ENCODE measurements at regions not wholly inside any gene's neighbourhood (a gene's known extent, or its start where the extent isn't known, plus 50 kb on each side); places are given as distances from the start of the nearest gene placed in this dataset.

GRCh38 chr2:239537633-239538356 lies 137.0 kb upstream of the HDAC4 start:
- Histone ChIP-seq H3K27me3 (replicated peaks; ENCODE audit: control insufficient read depth, insufficient read depth, low read length) (no peaks in the 10 kb centered on the region; the same call in 1 of the 2 replicates), H3K4me3 (replicated peaks; ENCODE audit: low read depth, low read length) (no peak overlapping the region), H3K36me3 (ENCODE audit: control insufficient read depth, insufficient read depth, low read length) (no peaks in the 10 kb centered on the region)
- no peak for DNase-seq (ENCODE audit: extremely low read depth, insufficient read length)
- TF ChIP-seq CTCF (IDR thresholded peaks at IDR 0.05; ENCODE audit: insufficient read depth, low read length, poor library complexity, severe bottlenecking) = no peak

- H3K4me3 ChIP-seq (replicated peaks; ENCODE audit: low read depth, low read length) = no peak overlapping the region
- no peak for DNase-seq (ENCODE audit: extremely low read depth, insufficient read length)
- TF ChIP-seq CTCF (IDR thresholded peaks at IDR 0.05; ENCODE audit: insufficient read depth, low read length, poor library complexity, severe bottlenecking) = no peak
- no peaks in the 10 kb centered on the region; the same call in 1 of the 2 replicates for H3K27me3 ChIP-seq (replicated peaks; ENCODE audit: control insufficient read depth, insufficient read depth, low read length)
- H3K36me3 ChIP-seq (ENCODE audit: control insufficient read depth, insufficient read depth, low read length) = no peaks in the 10 kb centered on the region
Measured at GRCh38 chr2:239536186-239536585, 135.4 kb upstream of the HDAC4 start.

GRCh38 chr2:239535413-239536144 lies 134.8 kb upstream of the HDAC4 start:
- TF ChIP-seq CTCF (IDR thresholded peaks at IDR 0.05; ENCODE audit: insufficient read depth, low read length, poor library complexity, severe bottlenecking) = no peak
- H3K27me3 ChIP-seq (replicated peaks; ENCODE audit: control insufficient read depth, insufficient read depth, low read length) = no peaks in the 10 kb centered on the region; the same call in 1 of the 2 replicates
- no peak for DNase-seq (ENCODE audit: extremely low read depth, insufficient read length)
- no peaks in the 10 kb centered on the region for H3K36me3 ChIP-seq (ENCODE audit: control insufficient read depth, insufficient read depth, low read length)
- H3K4me3 ChIP-seq (replicated peaks; ENCODE audit: low read depth, low read length) = no peak overlapping the region

GRCh38 chr2:239534581-239535412 lies 134.0 kb upstream of the HDAC4 start:
- TF ChIP-seq CTCF (IDR thresholded peaks at IDR 0.05; ENCODE audit: insufficient read depth, low read length, poor library complexity, severe bottlenecking) = no peak
- Histone ChIP-seq H3K27me3 (replicated peaks; ENCODE audit: control insufficient read depth, insufficient read depth, low read length) (no peaks in the 10 kb centered on the region; the same call in 1 of the 2 replicates), H3K4me3 (replicated peaks; ENCODE audit: low read depth, low read length) (no peak overlapping the region), H3K36me3 (ENCODE audit: control insufficient read depth, insufficient read depth, low read length) (no peaks in the 10 kb centered on the region)
- no peak for DNase-seq (ENCODE audit: extremely low read depth, insufficient read length)

GRCh38 chr2:239533569-239534316 lies 132.9 kb upstream of the HDAC4 start:
- no peak overlapping the region for H3K4me3 ChIP-seq (replicated peaks; ENCODE audit: low read depth, low read length)
- no peaks in the 10 kb centered on the region for H3K36me3 ChIP-seq (ENCODE audit: control insufficient read depth, insufficient read depth, low read length)
- no peak for TF ChIP-seq CTCF (IDR thresholded peaks at IDR 0.05; ENCODE audit: insufficient read depth, low read length, poor library complexity, severe bottlenecking)
- H3K27me3 ChIP-seq (replicated peaks; ENCODE audit: control insufficient read depth, insufficient read depth, low read length) = no peaks in the 10 kb centered on the region; the same call in none of the 2 replicates
- DNase-seq (ENCODE audit: extremely low read depth, insufficient read length) = no peak

Data from GM06990 (cell line).